H9 (cell line): ENCODE measurements at regions not wholly inside any gene's neighbourhood (a gene's known extent, or its start where the extent isn't known, plus 50 kb on each side); places are given as distances from the start of the nearest gene placed in this dataset.

ENCODE experiments used
- DNase-seq: peaks from one replicate; pipeline ENCODE4 v3.0.0-alpha.2; 2017
- H2AFZ ChIP-seq: one replicate; pipeline ENCODE4 v1.6.1; 2013; ENCODE audit warnings: mild to moderate bottlenecking, low read length, control low read depth, moderate library complexity
- H2AK5ac ChIP-seq: 2 replicates; pipeline ENCODE4 v1.6.1; 2013; ENCODE audit warnings: low read length, control low read depth, mixed read lengths; ENCODE audit not compliant: insufficient read length
- H2BK120ac ChIP-seq: one replicate; pipeline ENCODE4 v1.6.1; 2013; ENCODE audit warnings: low read depth, mild to moderate bottlenecking, low read length, control low read depth, inconsistent platforms; ENCODE audit not compliant: poor library complexity, severe bottlenecking
- H2BK12ac ChIP-seq: 2 replicates; pipeline ENCODE4 v1.6.1; 2013; ENCODE audit warnings: low read length, control low read depth, mixed read lengths, low read depth; ENCODE audit not compliant: insufficient read length
- H2BK15ac ChIP-seq: 2 replicates; pipeline ENCODE4 v1.6.1; 2013; ENCODE audit warnings: low read depth, low read length, control low read depth
- H2BK20ac ChIP-seq: one replicate; pipeline ENCODE4 v1.6.1; 2013; ENCODE audit warnings: low read depth, mild to moderate bottlenecking, low read length, control low read depth, inconsistent platforms; ENCODE audit not compliant: poor library complexity, severe bottlenecking
- H2BK5ac ChIP-seq: 2 replicates; pipeline ENCODE4 v1.6.1; 2013; ENCODE audit warnings: low read length, control low read depth, mixed read lengths; ENCODE audit not compliant: insufficient read length
- H3K14ac ChIP-seq: 2 replicates; pipeline ENCODE4 v1.6.1; 2013; ENCODE audit warnings: low read length, control low read depth; ENCODE audit not compliant: insufficient read depth
- H3K18ac ChIP-seq: 2 replicates; pipeline ENCODE4 v1.6.1; 2013; ENCODE audit warnings: low read depth, mild to moderate bottlenecking, mixed read lengths, low read length, control low read depth; ENCODE audit not compliant: insufficient read length
- H3K23ac ChIP-seq: 2 replicates; pipeline ENCODE4 v1.6.1; 2013; ENCODE audit warnings: low read length, control low read depth, mixed read lengths, low read depth; ENCODE audit not compliant: insufficient read length
- H3K23me2 ChIP-seq: 2 replicates; pipeline ENCODE4 v1.6.1; 2013; ENCODE audit warnings: low read depth, mild to moderate bottlenecking, mixed read lengths, low read length, control low read depth; ENCODE audit not compliant: insufficient read length, poor library complexity, severe bottlenecking
- H3K27ac ChIP-seq: 2 replicates; pipeline ENCODE4 v1.5.1; 2013; ENCODE audit warnings: low read length, control low read depth, mixed read lengths, low read depth; ENCODE audit not compliant: insufficient read length
- H3K27me3 ChIP-seq: 2 replicates; pipeline ENCODE4 v1.6.1; 2013; ENCODE audit warnings: low read length, control low read depth, inconsistent platforms; ENCODE audit not compliant: insufficient read depth
- H3K4ac ChIP-seq: 2 replicates; pipeline ENCODE4 v1.6.1; 2013; ENCODE audit warnings: low read depth, mild to moderate bottlenecking, control low read depth, inconsistent platforms, low read length, moderate library complexity
- H3K4me1 ChIP-seq: 2 replicates; pipeline ENCODE4 v1.6.1; 2013; ENCODE audit warnings: low read length, control low read depth, inconsistent platforms; ENCODE audit not compliant: insufficient read depth
- H3K4me2 ChIP-seq: 2 replicates; pipeline ENCODE4 v1.6.1; 2013; ENCODE audit warnings: low read length, control low read depth, mixed read lengths; ENCODE audit not compliant: insufficient read length, insufficient read depth
- H3K56ac ChIP-seq: 2 replicates; pipeline ENCODE4 v1.6.1; 2013; ENCODE audit warnings: low read depth, mild to moderate bottlenecking, mixed read lengths, low read length, control low read depth; ENCODE audit not compliant: insufficient read length
- H3K79me1 ChIP-seq: 2 replicates; pipeline ENCODE4 v1.6.1; 2013; ENCODE audit warnings: low read depth, mild to moderate bottlenecking, moderate library complexity, low read length, control low read depth, inconsistent platforms; ENCODE audit not compliant: insufficient read depth, poor library complexity, severe bottlenecking
- H3K79me2 ChIP-seq: 2 replicates; pipeline ENCODE4 v1.6.1; 2013; ENCODE audit warnings: low read length, control low read depth, inconsistent platforms; ENCODE audit not compliant: insufficient read depth
- H3K9ac ChIP-seq: 2 replicates; pipeline ENCODE4 v1.6.1; 2013; ENCODE audit warnings: low read length, control low read depth, mixed read lengths; ENCODE audit not compliant: insufficient read length; ENCODE audit errors: extremely low read depth
- H3K9me3 ChIP-seq: one replicate; pipeline ENCODE4 v1.6.1; 2013; ENCODE audit warnings: low read depth, low read length, inconsistent platforms; ENCODE audit not compliant: control insufficient read depth
- H3T11ph ChIP-seq: one replicate; pipeline ENCODE4 v1.6.1; 2013; ENCODE audit warnings: mild to moderate bottlenecking, low read length, control low read depth, inconsistent platforms
- H4K20me1 ChIP-seq: one replicate; pipeline ENCODE4 v1.6.1; 2013; ENCODE audit not compliant: control insufficient read depth, insufficient read length, insufficient read depth
- H4K5ac ChIP-seq: 2 replicates; pipeline ENCODE4 v1.6.1; 2013; ENCODE audit warnings: low read depth, mild to moderate bottlenecking, mixed read lengths, low read length, control low read depth; ENCODE audit not compliant: insufficient read length
- H4K8ac ChIP-seq: replicated peaks from 2 replicates; pipeline ENCODE4 v1.6.1; 2013; ENCODE audit warnings: low read length, control low read depth, mixed read lengths, low read depth; ENCODE audit not compliant: insufficient read length
- H4K91ac ChIP-seq: 2 replicates; pipeline ENCODE4 v1.6.1; 2013; ENCODE audit warnings: low read depth, mild to moderate bottlenecking, moderate library complexity, mixed read lengths, low read length, control low read depth; ENCODE audit not compliant: insufficient read length
- H3K27ac Mint-ChIP-seq, 3 experiments: 2 replicates in 2 of 3; 3 replicates in 1 of 3; pipeline ENCODE4 v1.8.0; 2020 to 2021; ENCODE audit warnings: mixed read lengths in 3 of 3, mild to moderate bottlenecking in 1 of 3, moderate library complexity in 1 of 3
- H3K27me3 Mint-ChIP-seq: 2 replicates; pipeline ENCODE4 v1.8.0; 2021; ENCODE audit warnings: low read depth, mild to moderate bottlenecking, moderate library complexity, mixed read lengths
- H3K36me3 Mint-ChIP-seq, 3 experiments: 2 replicates in 2 of 3; 3 replicates in 1 of 3; pipeline ENCODE4 v1.8.0; 2020 to 2021; ENCODE audit warnings: low read depth in 3 of 3, mixed read lengths in 3 of 3; ENCODE audit not compliant: insufficient read depth in 1 of 3
- H3K4me1 Mint-ChIP-seq, 2 experiments: 2 replicates each; pipeline ENCODE4 v1.8.0; 2020; ENCODE audit warnings: mixed read lengths in 2 of 2
- H3K4me3 Mint-ChIP-seq, 2 experiments: 2 replicates in 1 of 2; 3 replicates in 1 of 2; pipeline ENCODE4 v1.8.0; 2020 to 2021; ENCODE audit warnings: mild to moderate bottlenecking in 2 of 2, mixed read lengths in 2 of 2, moderate library complexity in 1 of 2
- H3K9me3 Mint-ChIP-seq, 2 experiments: 2 replicates in 1 of 2; 3 replicates in 1 of 2; pipeline ENCODE4 v1.8.0; 2020; ENCODE audit warnings: mild to moderate bottlenecking in 2 of 2, mixed read lengths in 2 of 2, moderate library complexity in 1 of 2
- CTCF ChIP-seq: fragments of 200-600 bp; sonication (generic); conservative IDR thresholded peaks from 3 replicates; pipeline ENCODE4 v1.8.0; 2021; ENCODE audit warnings: antibody characterized with exemption, mild to moderate bottlenecking
- WGBS: extraction: QIAGEN DNeasy Blood & Tissue Kit; methylation state at CpG from one replicate; pipeline ENCODE4 v1.1.7; 2013; ENCODE audit warnings: missing lambda C conversion rate, low lambda C conversion rate, mixed read lengths; ENCODE audit not compliant: insufficient read length; ENCODE audit errors: extremely low coverage; 5-methylcytosine and 5-hydroxymethylcytosine counted together

DNA sequence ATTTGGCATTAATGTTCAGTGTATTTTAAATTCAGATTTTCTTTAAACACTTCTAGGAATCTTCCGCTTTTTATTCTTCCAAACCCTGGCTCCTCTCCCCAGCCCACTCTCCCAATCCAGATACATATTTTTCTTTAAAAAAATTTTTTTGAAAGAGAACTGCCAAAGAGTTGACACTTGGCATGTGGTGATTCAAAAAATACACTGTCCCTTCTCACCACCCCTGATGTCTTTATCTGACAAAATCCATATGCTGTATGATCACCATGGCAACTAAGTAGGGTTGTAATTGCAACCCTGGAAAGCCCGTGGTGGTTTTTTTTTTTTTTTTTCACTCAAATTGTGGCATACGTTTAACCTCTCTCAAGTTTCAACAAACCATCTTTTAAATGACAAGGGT is 355.8 kb upstream of the SASH1 start:
- Histone ChIP-seq H3K79me2 (no peaks in the 10 kb centered on the region), H4K8ac (no peak overlapping the region), H3K9me3 (no peaks in the 10 kb centered on the region), H2BK5ac (no peak overlapping the region), H3K18ac (no peak overlapping the region), H2AK5ac (no peak overlapping the region), H4K20me1 (no peaks in the 10 kb centered on the region), H3K14ac (no peak overlapping the region), H3K27ac (no peak overlapping the region), H3K4me1 (no peaks in the 10 kb centered on the region), H2BK20ac (no peak overlapping the region), H3K4ac (no peak overlapping the region), H2AFZ (no peak overlapping the region), H3K4me2 (no peak overlapping the region), H3T11ph (no peak overlapping the region), H3K27me3 (no peaks in the 10 kb centered on the region), H3K56ac (no peak overlapping the region), H2BK12ac (no peak overlapping the region), H3K23ac (no peak overlapping the region), H2BK120ac (no peak overlapping the region), H2BK15ac (no peak overlapping the region), H3K9ac (no peak overlapping the region), H4K5ac (no peak overlapping the region), H3K79me1 (no peaks in the 10 kb centered on the region), H4K91ac (no peak overlapping the region), H3K23me2 (no peaks in the 10 kb centered on the region)
- no peaks in the 10 kb centered on the region for H3K36me3 Mint-ChIP-seq
- H3K4me3 Mint-ChIP-seq = no peak overlapping the region
- no peak for DNase-seq
- no peak for TF ChIP-seq CTCF
- no peaks in the 10 kb centered on the region for H3K9me3 Mint-ChIP-seq
- no peaks in the 10 kb centered on the region for H3K27me3 Mint-ChIP-seq
- H3K27ac Mint-ChIP-seq = no peak overlapping the region
- WGBS = no CpG with 5 or more reads among the region's 3 CpGs
- H3K4me1 Mint-ChIP-seq = peaks cover 2% of the 10 kb centered on the region in 2 experiments
